ENCODE measurements at regions not wholly inside any gene's neighbourhood (a gene's known extent, or its start where the extent isn't known, plus 50 kb on each side); places are given as distances from the start of the nearest gene placed in this dataset.
"Not testable (repeated sequence)": the region's sequence is repeated elsewhere in the genome, so short reads cannot be mapped to it uniquely, and the experiment has no call there.

DNA sequence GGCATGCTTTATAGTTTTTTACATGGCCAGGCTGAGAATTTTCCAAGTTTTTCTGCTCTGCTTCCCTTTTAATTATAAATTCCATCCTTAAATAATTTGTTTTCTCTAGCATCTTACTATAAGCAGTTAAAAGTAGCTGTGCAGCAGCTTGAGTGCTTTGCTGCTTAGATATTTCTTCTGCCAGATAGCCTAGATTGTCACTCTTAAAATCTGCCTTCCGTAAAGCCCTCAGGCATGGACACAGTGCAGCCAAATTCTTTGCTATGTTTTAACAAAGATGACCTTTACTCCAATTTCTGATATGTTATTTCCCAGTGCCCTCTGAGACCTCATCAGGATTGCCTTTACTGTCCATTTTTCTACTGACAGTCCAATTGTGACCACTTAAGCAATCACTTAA lies 92.6 kb upstream of the SGK1 start:
- no peak for DNase-seq (ENCODE audit: low spot score)

DNA sequence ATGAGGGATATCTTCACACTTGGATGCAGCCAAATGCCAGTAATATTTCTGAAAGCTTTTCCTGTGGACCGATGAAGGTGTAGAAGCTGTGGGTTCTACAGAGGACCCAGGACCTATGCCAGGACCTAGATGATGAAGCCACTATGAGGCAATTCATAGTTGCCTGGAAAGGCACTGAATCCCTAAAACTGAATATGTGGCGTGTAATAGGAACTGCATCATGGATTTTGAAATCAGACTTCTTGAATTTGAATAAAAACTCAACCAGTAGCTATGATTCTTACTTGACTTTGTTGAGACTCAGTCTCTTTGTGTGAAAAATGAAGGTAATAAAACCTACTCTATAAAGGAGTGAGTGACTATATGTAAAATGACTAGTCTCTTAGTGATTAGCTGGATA lies 89.9 kb upstream of the SGK1 start:
- DNase-seq (ENCODE audit: low spot score): no peak

DNA sequence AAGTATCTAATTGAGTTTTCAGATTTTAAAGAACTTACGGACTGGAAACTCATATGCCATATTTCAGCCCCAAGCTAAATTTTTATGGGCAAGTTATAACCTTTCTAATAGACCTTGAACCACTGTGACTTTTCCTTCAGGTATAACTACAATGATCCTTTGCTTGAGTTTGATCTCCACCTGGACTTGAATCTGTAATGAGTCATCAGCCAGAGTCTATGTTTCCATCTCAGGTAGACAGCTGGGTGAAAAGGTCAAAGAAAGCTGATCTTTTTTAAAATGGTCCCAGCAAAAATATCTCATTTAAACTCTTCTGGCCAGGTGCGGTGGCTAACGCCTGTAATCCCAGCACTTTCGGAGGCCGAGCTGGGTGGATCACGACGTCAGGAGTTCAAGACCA lies 88.4 kb upstream of the SGK1 start:
- peak; percentile 33 for DNase-seq (ENCODE audit: low spot score)

DNA sequence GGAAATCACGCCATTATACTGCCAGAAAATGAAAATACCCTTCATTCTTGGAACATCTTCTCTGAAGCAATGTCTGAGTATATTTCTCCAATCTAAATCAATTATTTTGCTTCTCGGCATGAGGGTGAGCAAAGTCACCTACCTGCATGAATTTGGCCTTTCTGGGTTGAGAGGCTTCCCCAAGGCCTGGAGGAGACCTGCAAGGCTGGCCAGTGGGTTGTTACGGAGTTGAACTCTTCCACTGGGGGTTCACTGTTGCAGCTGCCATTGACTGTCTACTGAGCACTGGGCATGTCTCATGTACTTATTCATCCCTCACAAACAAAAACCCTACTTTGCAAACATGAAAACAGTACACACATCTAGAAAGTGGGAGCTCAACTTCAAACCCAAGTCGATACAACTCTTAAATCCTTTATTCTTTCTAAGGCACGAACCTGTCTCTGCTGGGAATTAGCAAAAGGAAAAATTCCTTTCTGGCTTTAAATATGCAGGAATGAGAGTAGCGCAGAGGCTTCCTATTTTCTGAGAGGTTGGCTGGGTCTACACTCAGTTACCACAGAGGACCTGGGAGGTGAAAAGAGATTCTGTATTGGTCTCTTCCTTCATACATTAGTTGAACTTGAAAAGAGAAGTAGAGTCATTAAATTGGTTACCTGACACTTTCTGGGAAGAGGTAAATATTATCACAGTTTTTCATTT lies 87.6 kb upstream of the SGK1 start:
- DNase-seq (ENCODE audit: low spot score): no peak

DNA sequence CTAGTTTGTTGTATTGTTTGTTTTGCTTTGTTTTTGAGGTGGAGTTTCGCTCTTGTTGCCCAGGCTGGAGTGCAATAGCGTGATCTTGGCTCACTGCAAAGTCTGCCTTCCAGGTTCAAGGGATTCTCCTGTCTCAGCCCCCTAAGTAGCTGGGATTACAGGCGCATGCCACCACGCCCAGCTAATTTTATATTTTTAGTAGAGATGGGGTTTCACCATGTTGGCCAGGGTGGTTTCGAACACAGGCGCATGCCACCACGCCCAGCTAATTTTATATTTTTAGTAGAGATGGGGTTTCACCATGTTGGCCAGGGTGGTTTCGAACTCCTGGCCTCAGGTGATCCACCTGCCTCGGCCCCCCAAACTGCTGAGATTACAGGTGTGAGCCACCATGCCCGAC lies 85.4 kb upstream of the SGK1 start:
- not testable (repeated sequence) for DNase-seq (ENCODE audit: low spot score)

DNA sequence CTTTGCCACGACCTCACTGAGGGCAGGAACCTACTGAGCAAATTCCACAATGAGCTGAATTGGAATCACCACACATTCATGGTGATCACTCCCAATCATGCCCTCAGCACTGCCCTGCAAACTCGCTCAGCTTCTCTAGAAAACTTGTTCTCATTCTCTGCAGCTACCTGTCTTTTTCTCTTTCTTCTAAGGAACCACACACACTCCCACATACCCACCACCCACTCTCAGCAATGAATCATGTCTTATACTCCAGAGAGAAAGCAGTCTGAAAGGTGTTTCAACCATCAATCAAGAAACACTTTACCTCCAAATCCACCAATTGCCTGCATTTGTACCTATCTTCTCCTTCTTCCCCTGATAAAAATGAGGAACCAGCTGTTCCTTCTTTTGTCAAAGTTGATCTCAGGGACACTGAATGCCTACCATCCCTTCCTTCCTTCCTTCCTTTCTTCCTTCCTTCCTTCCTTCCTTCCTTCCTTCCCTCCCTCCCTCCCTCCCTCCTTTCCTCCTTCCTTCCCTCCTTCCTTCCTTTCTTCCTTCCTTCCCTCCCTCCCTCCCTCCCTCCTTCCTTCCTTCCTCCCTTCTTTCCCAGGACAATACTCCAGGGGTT lies 84.6 kb upstream of the SGK1 start:
- DNase-seq (ENCODE audit: low spot score): no peak

DNA sequence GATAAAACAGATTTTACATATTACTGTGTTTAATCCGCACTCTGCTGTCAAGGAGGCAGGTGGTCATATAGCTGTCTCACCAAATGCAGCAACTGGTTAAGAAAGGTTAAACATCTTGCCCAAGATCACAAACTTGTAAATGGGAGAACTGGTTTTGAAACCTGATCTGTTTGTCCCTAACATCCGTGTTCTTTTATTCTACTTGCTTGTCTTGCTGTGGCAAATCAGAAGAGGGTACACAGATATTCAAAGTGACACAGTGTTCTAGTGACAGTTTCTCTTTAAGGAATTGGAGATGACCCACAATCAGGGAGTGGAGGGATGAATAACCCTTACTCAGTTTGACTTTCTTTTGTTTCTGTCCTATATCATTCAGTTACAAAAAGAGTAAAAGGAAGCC lies 83.0 kb upstream of the SGK1 start:
- peak; percentile 47 for DNase-seq (ENCODE audit: low spot score)

DNA sequence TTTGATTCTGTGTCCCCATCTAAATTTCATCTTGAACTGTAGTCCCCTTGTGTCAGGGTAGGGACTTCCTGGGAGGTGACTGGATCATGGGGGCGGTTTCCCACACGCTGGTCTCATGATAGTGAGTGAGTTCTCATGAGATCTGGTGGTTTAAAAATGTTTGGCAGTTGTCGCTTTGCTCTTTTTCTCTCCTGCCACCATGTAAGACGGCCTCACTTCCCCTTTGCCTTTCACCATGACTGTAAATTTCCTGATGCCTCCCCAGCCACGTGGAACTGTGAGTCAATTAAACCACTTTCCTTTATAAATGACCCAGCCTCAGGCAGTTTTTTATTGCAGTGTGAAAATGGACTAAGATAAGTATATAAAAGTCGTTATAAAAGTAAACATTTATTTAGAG lies 80.5 kb upstream of the SGK1 start:
- no peak for DNase-seq (ENCODE audit: low spot score)

DNA sequence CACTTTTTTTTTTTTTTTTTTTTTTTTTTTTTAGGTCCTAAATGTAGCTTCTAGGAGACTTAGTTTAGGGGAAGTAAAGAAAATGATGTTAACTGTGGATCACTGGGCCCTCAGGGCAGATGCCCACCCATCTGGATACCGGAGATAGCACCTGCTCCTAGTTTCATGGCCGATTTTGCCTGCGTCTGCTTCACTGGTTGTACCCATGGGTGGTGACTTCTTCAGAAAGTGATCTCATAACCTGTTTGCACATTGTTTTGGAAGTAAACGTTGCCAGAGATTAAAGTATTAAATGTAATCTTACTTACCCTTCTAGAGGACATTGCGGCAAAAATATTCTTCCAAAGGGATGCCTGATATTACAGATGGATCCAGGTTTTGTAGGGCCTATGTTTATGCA lies 79.8 kb upstream of the SGK1 start:
- no peak for DNase-seq (ENCODE audit: low spot score)

DNA sequence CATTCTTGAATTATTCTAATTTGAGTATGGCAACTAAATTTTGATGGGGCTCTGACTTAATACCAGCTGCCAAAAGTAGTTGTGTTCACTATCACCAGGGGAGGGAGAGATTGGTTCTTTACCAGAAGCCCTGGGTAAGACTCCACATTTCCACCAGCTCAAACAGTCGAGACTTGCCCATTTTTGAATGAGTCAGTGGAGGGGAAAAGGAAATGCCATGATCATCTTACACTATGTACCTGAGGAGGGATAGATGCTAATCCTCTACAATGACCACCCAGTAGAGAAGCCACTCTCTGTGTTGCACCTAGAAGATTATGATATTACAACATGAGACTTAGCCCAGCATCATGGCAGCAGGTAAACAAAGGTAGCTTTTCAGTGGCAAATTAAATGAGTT lies 77.0 kb upstream of the SGK1 start:
- no peak for DNase-seq (ENCODE audit: low spot score)

DNA sequence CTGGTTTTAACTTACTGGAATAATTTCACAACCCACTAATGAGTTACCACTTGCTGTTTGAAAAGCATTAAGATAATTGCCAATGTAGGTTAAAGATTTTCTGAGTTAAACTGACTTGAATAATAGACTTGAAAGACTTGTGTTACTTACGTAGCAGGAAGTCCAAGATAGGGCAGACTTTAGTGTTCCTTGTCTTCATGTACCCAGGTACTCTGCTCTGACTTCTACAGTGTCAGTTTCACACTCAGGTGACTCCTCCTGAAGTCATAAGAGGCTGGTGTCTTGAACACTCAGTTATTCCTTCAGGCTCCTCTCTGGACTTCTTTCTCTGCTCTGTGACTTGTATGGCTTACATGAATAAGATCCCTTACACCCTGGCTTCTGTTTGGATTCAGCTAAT lies 76.3 kb upstream of the SGK1 start:
- DNase-seq (ENCODE audit: low spot score): no peak

DNA sequence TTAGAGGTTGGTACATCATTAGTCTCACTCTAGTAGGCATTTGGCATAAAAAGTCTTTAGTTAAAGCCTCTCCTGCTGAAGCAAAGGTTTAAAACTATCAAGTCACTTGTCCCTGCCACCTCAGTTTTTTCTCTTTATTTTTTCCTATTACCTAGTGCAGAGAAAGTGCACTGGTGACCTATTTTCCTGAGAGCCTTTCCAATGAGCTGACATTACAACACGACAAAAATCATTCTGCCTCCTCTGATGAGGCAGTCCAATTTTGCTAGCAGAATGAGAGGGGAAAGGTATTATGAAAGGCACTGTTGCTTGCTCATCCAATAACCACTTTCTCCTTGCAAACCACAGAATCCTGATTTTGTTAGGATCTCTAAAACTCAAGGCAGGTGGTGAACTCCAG lies 73.3 kb upstream of the SGK1 start:
- DNase-seq (ENCODE audit: low spot score): no peak

DNA sequence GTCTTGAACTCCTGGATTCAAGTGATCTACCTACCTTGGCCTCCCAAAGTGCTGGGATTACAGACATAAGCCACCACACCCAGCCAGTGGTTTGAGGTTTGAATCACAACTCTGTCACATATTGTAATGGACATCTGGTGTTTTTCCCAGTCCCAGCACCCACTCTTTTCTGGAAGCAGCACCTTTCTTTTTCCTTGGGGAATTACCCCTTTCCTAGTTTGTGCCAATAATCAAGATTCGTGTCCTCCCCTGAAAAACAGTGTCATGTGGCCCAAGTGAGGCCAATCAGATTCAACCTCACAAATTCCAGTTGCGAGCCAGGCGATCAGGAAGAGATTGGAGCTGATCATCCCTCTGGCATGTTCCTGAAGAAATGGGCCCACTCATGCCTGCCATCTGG lies 71.7 kb upstream of the SGK1 start:
- no peak for DNase-seq (ENCODE audit: low spot score)

DNA sequence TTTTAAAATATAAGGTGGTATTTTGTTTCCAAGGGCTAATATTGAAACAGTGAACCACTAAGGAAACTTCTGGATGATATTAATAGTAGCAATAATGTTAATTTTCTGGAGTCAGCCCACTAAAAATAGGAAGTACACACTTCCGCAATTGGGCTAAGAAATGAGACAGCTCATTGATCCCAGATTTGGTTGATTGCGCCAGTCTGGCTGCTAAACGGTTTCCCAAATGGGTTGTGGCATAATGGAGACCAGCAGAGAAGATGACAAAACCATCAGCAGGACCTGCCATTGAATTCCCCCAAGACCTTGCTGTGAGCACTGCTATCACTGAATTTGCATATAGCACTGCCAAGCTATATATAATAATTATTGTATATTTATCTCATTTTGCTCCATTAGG lies 71.2 kb upstream of the SGK1 start:
- DNase-seq (ENCODE audit: low spot score): no peak

DNA sequence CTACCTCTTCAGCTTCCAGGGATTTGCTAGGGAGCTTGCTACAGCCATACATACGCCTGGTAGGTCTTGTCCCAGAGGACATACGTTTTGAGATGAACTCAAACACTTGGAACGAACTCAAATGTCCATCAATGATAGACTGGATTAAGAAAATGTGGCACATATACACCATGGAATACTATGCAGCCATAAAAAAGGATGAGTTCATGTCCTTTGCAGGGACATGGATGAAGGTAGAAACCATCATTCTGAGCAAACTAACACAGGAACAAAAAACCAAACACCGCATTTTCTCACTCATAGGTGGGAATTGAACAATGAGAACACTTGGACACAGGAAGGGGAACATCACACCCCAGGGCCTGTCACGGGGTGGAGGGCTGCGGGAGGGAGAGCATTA lies 68.6 kb upstream of the SGK1 start:
- not testable (repeated sequence) for DNase-seq (ENCODE audit: low spot score)

DNA sequence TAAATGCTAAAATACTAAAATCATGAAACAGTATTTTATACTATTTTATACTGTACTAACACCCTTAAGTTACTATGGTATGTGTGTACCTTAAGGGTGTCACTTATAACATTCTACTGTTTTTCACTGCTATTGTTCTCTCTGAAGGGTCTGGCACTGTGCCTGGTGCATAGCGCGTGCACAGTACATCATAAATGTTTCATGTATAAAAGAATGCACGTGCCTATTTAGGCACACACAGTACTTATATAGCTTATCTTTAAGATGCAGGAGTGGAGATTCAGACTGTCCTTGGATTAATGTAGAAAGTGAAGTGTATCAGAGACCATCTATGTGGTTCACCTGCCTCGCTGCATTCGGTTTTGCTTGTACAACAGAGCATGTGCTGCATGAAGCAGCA lies 64.0 kb upstream of the SGK1 start:
- DNase-seq (ENCODE audit: low spot score): no peak

DNA sequence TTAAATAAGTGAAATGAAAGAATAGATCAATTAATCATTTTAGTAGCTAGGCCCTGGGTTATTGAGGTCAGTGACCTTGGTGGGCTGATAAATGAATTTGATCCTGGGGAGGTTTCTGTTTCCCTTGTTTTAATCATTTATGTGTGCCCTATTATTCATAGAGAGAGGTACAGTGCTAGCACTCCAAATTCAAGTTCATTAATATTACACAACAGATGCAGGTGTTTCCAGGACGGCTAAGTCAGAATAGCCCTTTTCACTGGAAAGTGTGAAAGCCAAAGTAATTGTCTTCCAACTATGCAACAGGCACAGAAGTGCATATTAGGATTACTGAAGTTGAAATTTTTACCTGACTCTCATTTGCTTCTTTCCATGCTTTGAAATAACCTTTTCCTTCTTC lies 61.7 kb upstream of the SGK1 start:
- DNase-seq (ENCODE audit: low spot score): no peak

DNA sequence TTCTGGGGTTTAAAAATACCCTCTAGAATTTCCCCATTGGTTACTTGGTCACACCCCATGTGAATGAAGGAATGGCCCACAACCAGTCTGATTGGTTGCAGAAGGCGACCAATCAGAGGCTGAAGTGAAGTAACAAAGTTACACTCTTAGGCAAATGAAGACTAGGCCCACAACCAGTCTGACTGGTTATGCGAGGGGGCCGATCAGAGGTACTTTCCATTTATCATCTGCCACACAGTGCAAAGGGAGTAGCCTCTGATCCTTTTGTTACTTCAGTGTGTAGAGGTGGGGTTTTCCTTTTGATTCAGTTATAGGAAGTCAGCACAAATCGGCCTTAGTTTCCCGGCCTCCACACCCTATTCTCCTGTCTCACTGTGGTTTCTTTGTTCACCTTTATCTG lies 61.2 kb upstream of the SGK1 start:
- DNase-seq (ENCODE audit: low spot score): peak; percentile 96

DNA sequence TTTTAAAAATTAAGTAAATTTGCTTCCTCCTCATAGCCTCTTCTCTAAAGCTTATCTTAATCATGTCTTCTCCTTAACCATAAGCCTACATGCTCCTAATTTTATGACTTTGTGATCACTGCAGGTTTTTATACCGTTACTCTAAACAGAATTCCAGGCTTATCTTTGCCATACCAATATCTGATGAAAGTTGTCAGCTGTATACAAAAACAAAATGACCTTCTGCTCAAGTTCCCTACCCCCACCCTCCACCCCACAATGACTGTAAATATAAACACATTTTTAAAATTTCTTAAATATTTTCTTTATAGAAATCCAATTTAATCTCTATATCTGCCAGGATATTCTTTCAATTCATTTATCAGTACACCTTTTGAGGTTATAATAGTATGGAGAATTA lies 60.5 kb upstream of the SGK1 start:
- DNase-seq (ENCODE audit: low spot score): no peak

DNA sequence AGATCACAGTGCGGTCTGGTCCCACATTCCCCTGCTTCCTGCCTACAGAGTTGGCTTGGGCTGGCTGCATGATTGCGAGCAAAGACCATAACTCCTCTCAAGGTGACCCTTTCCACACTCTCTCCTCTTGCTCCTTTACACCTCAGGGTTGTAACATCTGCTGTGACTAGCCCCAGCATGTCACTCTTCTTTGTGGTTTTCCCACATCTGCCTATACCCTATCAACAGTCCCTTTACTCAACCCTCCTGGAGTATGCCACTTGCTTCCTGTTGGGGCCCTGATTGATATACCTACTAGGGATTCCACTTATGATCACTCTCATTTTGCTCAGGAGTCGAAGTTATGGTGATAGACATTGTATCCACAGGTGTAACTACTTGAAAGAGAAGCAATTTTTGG lies 58.9 kb upstream of the SGK1 start:
- no peak for DNase-seq (ENCODE audit: low spot score)

DNA sequence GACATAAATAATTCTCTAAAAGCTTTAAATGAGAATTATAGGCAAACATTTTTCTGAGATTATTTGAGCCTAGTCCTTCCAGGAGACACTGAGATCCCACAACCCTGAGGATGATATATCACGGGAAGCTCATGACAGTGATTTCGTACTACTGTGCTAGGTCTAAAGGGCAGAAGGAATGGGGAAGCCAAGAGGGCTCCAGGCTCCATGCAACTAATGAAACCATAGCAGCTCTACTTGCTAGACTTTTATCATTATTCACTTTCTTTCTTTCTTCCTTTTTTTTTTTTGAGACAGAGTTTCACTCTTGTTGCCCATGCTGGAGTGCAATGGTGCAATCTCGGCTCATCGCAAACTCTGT lies 57.3 kb upstream of the SGK1 start:
- DNase-seq (ENCODE audit: low spot score): no peak

DNA sequence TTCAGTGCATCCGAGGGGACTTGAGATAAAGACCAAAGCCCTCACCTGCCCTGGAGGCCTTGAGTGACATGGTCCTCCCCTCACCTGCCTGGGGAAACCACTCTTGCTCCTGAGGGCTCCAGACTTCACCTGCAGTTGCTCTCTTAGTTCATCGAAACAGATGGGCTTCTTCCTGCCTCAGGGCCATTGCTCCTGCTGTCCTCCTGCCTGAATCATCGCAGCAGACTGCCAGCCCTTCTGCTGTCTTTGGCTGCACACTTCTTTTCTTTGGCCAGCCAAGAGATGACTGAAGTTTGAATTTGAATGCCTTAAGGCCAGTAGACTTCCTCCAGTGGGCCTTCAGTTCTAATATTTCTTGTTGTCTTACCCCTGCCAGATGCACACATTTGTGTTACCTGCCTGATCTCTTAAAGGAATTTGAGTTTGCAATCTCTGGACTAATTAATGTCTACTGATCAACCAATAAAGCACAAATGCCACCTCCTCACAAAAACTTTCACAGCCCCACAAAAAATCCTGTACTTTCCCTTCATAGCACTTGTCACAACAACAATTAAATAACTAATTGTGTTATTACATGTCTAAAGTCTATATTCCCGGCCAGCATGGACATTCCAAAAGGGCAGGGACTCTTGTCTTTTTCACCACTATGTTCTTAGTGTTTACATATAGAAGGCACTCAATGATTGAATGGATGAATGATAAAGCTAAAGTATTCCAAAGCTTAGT lies 56.7 kb upstream of the SGK1 start:
- DNase-seq (ENCODE audit: low spot score): no peak

DNA sequence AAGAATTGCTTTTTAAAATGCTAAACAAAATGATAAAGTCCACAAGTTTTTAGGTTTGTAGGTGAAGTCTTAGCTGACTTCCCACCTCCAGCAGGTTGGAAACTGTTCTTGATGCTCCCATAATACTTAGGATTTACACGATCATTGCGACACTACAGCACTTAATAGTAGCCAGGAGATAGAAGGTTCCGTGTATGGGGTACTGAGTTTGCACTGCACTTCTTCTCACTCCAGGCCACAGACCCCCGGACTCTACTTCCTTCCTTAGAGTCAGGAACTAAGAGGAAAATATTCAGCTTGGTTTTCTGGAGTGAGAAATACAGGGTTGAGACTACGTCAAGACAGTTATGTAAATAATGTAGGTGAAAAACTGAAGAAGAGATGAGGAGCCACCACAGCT lies 56.1 kb upstream of the SGK1 start:
- DNase-seq (ENCODE audit: low spot score): no peak

All from HT-29 (cell line).